GM12874 (cell line): ENCODE measurements at regions not wholly inside any gene's neighbourhood (a gene's known extent, or its start where the extent isn't known, plus 50 kb on each side); places are given as distances from the start of the nearest gene placed in this dataset.

ENCODE experiments used
- CTCF ChIP-seq: IDR thresholded peaks from 2 replicates; pipeline ENCODE4 v1.5.1; 2011; ENCODE audit warnings: low read depth, mild to moderate bottlenecking, control low read depth, low read length, moderate library complexity; ENCODE audit not compliant: insufficient read depth

- no peak for TF ChIP-seq CTCF
These were observed 339.6 kb upstream of the KIF2A start for GRCh38 chr5:61966296-61966955.

DNA sequence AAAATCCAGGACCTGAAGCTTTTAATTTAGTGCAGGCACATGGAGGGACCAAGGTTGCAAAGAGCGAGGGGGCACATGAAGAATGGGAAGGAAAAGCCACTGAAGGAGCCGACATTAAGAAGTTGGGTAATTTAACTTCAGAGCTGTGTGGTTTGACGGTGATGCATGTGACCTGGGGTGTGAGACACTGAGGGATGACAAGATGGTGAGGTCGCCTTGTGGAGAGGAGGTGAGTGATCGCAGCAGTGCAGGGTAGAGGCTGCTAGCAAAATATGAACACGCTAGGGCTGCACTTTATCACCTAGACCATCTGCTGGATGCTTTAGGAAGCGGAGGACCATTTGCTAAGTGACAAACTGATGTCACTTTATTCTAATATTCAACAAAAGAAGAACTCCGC is 339.0 kb upstream of the KIF2A start:
- no peak for TF ChIP-seq CTCF

DNA sequence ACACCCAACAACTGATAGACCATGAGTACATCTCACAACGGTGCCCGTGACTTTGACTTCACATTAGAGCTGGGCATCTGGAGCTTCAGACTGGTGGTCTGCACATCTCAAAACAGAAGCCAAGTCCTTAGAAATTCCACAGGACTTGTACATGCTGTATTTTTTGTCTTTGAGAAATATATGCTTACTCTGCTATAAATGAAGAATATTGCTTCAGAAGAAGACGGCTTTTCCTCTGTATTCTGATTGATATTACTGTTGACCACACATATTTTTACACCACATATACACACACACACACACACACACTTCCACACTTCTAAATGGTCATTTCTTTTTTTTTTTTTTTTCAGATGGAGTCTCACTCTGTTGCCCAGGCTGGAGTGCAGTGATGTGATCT is 338.3 kb upstream of the KIF2A start:
- TF ChIP-seq CTCF: no peak

DNA sequence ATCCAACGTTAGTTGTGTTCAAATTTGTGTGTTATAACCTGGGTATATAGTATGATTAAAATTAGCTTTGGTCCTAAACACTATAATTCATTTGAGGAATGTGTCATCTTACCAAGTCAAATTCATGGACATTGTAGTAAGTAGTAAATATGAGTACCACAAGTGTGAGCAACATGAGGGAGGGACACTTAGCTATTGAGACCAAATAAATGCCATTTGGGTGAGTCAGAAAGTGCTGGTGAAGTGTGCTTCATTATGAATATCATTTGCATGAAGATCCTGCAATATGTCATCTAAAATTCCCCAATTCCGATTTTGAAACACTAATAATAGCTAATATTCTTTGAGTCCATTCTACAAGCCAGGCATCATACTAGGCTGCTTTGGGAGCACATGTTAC is 336.7 kb upstream of the KIF2A start:
- no peak for TF ChIP-seq CTCF

- TF ChIP-seq CTCF: no peak
These were observed 336.3 kb upstream of the KIF2A start for GRCh38 chr5:61969755-61970154.

- no peak for TF ChIP-seq CTCF
These were observed 335.8 kb upstream of the KIF2A start for GRCh38 chr5:61970218-61970617.

- no peak for TF ChIP-seq CTCF
These were observed 331.3 kb upstream of the KIF2A start for GRCh38 chr5:61974680-61975079.
